RPMI7951 (cell line): ENCODE measurements at regions not wholly inside any gene's neighbourhood (a gene's known extent, or its start where the extent isn't known, plus 50 kb on each side); places are given as distances from the start of the nearest gene placed in this dataset.

Experiments
- DNase-seq: peaks from one replicate; pipeline ENCODE4 v3.0.0-alpha.2; 2012; ENCODE audit warnings: low read depth

DNA sequence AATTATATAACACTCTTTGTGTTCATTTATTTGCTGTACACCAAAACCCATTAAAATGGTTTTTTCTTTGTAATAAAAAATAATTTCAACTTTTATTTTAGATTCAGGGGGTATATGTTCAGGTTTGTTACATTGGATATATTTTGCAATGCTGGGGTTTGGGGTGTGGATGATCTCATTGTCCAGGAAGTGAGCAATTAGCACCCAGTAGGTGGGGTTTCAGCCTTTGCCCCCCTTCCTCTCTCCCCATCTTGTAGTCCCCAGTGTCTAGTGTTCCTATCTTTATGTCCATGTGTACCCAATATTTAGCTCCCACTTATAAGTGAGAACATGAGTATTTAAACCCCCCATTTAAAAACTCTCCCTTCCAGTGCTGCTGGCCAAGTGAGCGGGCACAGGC, 184.6 kb downstream of the RHOU start:
- no peak for DNase-seq

DNA sequence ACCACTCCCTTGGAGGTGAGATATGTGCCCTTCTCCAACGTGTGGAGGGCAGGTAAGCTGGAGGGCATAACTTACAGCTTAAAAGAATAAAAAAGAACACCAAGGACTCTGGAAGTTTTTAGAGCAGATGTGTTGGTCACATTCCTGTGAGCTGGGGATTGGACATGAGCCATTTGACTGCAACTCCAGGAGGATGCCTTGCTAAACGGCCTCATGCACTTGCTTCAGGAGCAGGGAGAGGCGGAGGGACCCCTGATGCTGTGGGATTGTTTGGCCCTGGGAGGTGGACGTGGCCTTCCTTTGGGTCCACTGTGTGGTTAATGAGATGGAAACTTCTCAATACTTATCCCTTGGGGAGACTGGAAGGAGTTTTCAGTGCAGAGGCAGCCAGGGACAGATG, 185.6 kb downstream of the RHOU start:
- no peak for DNase-seq

DNA sequence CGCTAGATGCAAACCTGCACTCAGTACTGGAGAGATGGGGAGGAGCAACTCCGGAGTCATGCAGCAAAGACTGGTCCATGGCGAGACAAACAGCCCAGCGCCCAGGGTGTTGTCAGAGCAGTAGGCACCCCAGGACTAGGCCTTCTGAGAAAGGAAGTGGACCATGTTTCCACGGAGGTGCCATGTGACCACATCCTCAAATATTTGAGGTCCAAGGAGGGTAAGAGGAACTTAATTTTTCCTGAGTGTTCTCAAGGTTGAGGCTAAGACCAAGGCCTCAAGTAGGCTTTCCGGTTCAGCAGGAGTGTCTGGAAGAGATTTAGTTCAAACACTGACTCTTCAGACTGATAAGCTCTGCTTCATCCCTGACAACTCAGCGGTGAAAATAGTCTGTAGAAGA, 186.2 kb downstream of the RHOU start:
- DNase-seq, result no peak

DNA sequence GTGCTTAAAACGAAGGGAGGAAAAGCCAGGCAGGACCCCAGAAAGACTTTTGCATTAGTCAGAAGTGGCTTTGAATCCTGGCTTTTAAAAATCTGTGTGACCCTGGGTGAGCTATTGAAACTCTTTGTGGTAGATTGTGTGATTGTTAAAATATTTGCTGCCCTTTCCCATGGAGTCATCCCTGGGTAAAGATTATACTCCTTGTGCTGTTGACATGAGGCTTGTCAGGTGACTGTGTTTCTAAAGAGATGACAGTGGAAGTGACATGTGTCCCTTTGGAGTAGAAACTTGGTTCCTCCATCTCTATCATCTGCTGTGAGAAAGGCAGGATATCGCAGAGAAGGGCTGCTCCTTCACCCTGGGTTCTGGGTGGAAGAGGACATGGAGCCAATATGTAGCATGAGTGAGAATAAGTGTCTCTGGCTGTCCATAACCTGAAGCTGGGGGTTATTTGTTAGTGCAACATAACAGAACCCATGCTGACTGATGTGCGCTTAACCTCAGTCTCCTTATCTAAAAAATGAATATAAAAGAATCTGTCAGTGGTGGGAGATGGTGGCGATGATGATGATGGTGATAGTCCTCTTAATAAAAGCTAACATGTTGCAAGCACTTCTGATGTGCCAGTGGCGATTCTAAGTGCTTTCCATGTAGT, 187.6 kb downstream of the RHOU start:
- no peak for DNase-seq

DNA sequence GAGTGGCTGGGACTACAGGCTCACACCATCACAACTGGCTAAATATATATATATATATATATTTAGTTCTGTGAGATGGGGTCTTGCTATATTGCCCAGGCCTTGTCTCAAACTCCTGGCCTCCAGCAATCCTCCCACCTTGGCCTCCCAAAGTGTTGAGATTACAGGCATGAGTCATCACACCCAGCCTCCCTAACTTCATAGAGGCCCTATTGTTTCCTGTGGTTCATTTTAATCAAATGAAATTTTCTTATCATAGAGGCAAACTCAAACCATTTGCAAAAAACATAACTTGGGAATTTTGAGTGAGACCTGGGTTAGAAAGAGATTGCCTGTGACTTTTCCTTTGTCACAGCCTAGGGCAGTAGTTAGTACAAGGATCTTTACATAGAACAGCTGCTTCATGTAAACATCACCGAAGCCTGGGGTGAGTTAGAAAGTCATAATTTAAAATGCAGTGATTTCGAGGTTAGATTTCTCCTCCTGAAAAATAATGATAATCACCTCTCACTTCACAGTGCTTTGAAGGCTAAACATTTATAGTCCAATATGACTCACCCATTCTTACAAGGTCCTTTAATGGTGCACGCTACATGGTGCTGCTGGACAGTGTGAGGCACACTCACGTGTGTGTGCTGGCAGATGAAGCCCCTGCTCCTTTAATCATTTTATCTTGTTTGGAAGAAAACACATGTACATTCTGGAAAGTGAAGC, 188.9 kb downstream of the RHOU start:
- no peak for DNase-seq

DNA sequence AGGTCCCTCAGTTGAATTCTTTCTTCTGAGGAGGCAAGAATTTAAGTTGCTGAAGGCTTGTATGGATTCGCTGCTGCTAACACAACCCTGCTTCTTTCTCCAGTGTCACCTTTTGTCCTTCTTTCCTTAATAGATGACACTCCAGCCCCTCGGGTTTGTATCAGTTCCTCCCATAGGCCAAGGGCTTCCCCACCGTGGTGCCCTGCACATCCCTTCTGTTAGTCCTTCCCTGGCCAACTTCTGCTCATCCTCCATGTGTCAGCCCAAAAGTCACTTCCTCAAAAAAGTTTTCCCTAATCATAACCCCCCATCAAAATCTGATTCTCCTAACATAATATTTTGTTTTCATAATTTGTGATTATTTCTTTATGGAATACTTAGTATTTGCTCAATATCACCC, 190.4 kb downstream of the RHOU start:
- DNase-seq, result no peak

DNA sequence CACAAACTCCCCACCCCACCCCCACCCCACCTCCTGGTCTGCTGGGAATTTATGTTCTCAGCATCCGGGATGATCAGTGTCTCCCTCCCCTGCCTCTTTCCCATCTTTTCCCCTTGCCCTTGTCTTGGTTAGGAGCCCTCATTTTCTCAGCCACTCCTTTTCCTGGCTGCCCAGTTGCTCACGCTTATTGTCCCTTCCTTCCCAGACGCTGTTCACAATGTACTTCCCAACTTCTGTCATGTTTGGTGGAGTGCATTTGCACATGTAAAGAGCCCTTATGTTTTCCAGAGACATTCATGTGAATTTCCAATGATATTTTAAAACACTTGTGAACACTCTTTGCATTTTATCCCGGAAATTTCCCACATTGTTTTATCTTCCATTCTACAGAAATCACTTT, 192.1 kb downstream of the RHOU start:
- no peak for DNase-seq

DNA sequence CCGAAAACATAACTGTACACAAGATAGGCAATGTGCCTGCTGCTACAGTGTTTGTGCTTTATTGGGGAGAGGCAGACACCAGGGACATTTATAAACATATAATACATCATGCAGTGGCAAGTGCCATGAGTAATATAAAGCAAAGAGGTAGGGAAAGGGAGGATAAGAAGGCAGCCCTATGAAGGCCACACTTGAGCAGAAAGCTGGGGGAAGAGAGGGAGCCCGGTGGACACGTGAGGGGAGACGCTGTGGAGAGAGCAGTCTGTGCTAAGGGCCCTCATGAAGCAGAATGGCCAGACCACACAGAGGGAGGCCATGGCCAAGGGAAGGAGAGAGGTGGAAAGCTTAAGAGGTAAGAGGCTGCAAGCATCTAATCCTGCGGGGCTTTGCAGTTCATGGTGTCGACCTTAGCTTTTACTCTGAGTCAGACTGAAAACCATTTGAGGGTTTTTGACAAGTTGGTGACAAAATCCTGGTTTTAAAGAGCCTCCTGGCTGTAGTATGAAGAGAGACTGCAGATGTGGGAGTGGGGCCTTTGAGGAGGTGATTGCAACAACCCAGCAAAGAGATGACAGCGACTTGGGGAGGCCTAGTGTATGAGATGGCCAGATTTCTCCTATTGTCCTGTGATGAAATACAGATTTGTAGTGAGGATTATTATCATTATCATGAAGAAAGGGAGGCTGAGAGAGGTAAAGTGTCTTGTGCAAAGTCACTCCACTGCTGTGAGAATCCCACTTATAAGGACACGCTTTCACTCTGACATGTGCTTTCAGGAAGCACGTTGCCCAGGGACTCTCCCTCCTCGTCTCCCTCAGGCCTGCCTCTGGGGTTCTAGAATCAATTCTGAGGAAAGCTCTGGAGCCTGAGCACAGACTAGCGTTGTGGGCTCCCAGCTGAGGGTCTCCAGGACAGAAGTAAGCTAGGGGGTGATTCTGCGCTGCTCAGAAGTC, 192.9 kb downstream of the RHOU start:
- no peak for DNase-seq

DNA sequence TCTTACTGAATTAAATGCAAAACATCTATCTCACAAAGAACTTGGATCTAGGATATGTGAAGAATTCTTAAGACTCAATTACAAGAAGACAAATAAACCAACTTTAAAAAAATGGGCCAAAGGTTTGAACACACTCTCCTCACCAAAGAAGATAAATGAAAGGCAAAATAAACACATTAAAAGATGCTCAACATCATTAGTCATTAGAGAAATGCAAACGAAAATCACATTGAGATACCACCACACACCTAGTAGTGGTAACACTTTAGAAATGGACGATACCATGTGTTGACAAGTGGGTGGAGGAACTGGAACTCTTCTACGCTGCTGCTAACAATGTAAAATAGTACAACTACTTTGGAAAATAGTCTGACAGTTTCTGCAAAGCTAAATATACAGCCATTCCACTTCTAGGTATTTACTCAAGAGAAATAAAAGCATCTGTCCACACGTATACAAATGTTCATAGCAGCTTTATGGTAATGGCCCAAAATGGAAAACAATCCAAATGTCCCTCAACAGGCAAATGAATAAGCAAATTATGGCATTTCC, 194.3 kb downstream of the RHOU start:
- DNase-seq, result no peak

DNA sequence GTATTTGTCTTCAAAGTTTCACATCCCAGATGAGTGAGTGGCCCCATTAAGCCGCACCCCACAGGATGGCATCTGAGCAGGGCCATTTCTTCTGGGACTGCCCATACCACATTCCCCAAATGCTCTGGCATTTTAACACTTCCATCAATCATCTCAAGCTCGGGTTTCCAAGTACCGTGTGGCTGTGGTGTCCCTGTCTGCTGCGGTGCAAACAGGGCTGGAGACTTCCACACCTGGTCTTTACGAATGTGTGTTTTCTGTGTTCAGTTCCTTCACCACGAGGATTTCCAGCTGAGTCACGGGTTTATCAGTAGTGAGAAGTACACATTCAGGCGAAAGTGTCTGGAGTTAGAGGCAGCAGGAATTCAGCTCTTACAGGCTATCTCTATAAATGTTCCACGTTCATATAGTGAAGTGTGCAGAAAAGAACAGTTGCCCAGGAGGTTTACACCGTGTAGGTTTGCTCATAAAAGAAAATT, 195.2 kb downstream of the RHOU start:
- DNase-seq, result no peak

DNA sequence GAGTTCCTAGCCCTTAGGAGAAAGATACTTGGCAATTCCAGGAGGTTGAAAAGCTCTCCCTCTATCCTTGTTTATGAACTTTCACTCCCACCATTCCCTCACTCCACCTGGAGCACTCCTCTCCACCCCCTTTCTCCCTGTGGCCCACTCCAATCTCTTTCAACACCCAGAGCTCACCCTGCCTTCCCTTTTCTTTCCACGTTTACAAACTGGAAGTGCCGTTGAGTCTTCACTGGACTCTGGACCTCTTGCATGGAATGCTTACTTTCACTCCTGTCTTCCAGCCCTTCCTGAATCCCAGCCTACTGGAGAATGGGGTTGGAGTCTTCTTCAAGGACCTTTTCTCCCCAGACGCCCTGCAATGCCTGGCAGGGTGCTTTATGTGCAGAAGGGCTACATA, 198.5 kb downstream of the RHOU start:
- DNase-seq, result no peak

DNA sequence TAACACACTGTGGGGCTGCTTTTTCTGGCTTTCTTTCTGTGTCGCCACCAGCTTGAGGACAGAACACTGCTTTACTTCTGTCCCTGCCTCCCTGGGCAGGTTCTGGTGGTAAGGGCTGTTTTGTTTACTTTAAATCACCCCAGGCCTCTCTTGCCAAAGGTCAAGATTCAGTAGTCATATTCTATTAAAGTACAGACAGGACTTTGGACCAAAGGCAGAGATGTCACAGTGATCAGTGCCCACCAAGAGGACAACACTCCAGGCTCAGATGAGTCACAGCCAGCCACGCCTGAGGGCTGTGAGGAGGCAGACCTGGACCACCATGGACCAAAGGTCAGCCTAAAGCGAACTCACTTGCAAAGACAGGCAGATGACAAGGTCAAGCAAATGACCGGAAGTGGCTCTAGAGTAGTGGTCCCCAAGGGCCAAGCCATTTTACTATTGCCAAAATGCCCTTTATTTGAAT, 200.0 kb downstream of the RHOU start:
- no peak for DNase-seq

DNA sequence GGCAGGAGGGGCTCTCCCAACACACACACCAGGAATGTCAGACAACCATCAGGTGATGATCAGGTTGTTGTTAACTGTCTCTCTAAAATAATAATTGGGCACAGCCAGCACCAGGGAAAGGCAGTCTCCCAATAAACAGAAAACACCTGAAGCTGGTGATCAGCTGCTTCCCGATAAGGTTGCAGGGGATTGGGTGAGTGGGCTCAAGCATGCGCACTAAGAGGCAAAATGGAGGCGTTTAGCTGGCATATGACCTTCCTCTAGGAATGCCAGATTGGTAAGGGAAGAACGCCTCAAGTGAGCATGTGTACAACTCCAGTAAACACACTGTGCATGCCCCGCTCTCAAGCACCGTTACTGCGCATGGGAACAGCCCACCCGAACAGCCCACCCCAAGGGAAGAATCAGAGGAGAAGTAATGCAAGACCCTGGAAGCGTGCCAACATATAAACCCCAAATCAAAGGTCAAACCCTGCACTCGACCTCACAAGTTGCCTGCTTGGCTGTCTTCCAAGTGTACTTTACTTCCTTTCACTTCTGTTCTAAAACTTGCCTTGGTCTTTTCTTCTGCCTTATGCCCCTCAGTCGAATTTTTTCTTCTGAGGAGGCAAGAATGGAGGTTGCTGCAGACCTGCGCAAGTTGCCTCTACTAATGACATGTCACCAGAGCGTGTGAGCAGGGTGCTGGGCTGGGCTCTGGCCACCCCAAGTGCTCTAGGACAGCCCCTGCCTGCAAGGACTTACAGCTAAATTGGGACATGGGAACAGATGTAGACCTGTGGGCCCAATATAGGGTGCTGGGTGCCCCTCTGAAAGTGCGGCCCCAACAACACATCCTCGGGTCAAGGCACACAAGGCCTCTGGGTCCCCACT, 200.8 kb downstream of the RHOU start:
- no peak for DNase-seq

DNA sequence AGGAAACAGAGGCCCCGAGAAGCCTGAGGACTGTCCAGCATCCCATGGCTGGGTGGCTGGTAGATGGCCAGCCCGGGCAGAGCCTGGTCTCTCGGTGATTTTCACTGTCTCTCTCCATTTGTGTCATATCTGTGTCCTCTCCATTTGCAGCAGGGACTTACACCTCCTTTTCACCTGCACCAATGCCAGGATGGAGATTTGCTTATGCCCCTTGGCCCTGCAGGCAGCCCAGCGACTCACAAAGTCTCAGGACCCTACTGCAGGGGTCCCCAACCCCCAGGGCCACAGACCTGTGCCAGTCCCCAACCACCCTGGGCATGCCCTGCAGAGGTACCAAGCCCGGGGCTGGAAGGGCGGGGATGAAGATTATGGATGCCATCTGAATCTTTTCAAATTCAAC, 201.6 kb downstream of the RHOU start:
- DNase-seq, result no peak

DNA sequence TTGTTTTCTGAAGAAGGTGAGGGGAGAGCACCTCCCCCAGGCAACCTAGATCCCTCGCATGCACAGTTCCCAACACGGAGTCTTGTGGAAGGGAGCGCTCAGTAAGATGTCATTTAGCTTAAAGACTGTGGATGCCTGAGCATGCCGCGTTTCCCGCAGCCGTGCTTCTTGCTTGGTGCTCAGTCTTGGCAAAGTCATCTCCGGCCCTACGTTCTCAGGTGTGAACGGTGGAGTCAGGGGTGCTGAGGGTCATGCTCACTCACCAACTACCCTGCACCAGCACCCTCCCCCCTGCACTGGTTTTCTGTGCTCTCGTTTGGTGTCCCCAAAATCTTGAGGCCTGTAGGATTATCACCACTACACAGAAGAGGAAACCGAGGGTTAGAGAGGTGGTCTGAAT, 202.1 kb downstream of the RHOU start:
- no peak for DNase-seq

DNA sequence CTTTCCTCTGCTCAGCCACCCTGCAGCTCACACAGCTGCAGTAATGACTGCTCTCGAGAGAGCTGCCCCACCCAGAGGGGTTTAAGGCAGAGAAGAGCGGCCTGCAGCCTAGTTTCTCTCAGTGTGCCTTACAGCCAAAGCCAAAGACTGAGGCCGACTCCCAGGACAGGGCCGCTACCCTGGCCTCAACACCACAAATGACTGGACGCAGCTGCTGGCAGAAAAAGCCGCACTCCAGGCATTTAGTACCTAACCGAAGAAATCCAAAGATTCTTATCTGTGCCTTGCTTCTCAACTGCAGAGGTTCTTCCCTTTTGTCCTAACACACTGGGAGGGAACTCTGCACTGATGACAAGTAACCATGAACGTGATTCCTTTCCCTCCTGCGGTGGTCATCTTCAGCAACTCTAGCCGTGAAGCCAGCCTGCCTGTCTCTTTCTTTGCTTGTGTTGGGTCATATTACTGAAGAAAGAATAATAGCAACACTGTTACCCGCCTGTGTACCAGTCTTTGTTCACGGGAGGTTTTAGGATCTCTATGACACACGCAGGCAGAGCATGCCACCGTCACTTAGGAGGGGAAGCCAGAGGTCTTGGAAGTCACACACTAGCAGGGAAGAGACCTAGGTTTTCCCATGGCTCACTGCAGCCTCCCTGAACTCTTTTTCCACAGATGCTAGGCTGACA, 202.7 kb downstream of the RHOU start:
- DNase-seq, result peak; percentile 8

DNA sequence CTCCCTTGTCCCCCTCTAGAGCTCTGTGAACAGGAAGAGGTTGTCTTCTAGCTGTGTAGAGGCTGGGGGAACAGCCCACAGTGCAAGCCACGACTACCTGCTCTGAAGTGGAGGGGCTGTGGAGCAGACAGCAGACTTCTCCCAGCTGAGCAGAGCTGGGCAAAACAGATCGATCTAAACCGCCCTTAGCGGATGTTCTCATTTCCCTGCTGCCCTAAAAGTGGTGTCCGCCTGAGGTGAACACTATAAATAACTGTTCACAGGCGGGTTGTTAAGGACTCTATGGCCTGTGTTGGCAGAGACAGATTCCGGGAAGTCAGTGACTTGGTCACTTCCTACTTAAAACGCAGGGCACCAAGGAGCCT, 203.2 kb downstream of the RHOU start:
- DNase-seq, result no peak

DNA sequence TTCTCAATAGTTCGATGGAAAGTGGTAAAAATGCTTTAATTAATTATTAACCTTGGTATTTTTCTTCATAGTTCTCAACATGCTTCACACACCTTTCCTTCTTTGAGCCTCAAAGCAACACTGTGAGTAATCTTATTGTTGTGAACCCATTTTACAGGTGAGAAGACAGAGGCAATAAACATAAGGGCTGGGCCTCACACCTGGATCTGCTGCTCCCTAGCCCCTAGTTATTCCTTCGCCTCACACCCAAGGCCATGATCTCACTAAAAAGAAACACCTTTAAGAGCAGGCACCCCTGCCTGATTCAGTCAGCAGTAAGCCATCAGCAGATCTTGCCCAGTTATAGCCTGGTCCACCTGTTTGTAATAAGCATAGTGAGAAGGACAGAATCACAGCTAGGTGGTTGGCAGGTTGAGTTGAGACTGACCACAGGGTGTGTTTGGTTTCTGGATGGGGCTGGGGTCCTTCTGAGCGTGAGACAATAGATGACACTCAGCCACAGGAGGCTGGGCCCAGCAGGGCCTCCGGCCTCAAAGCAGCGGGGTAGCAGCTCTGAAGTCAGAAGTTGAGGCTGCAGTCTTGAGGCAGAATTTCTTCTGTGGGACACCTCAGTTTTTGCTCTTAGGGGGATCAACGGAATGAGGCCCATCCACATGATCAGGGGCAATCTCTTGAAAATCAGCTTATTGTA, 203.9 kb downstream of the RHOU start:
- no peak for DNase-seq

DNA sequence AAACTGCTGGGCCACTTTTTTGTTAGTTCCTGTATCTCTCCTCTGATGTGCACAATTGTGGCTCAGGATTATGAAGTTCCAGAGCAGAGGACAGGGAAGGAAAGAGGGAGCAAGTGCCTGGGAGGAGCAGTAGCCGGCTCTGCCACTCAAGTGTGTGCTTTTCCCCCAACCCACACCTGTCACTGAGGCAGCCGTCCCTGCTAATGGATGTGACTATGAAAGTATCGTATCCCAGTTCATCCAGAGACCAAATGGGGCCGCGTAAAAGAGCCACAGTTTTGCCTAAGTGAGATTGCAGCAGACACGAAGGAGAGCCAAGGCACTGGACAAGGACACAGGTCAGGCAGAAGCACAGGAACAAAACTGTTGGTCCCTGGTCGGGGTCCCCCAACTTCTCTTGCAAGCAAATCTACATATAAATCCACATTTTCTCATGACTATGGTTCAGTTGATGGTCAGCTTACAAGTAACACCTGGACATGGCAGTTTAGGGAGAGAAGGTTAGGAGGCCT, 204.7 kb downstream of the RHOU start:
- no peak for DNase-seq

DNA sequence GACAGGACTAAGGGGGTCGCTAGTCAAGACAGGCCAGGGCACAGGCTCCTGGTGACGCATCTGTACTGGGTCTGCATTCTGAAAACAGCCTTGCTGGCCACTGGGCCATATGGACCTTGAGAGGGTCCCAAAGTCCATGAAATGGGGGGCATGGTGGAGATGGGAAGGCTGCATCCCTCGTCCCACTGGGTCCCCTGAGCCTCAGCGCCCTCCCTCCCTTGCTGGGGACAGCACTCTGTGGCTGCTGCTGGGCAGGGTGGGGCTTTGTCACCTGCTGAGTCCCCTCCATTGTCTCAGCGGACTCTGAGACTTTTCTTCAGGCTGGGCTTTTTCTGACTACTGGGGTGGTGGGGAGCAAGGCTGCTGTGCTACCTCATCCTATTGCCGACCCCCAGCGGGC, 205.2 kb downstream of the RHOU start:
- DNase-seq, result no peak
